ENCODE measurements at regions not wholly inside any gene's neighbourhood (a gene's known extent, or its start where the extent isn't known, plus 50 kb on each side); places are given as distances from the start of the nearest gene placed in this dataset.

DNA sequence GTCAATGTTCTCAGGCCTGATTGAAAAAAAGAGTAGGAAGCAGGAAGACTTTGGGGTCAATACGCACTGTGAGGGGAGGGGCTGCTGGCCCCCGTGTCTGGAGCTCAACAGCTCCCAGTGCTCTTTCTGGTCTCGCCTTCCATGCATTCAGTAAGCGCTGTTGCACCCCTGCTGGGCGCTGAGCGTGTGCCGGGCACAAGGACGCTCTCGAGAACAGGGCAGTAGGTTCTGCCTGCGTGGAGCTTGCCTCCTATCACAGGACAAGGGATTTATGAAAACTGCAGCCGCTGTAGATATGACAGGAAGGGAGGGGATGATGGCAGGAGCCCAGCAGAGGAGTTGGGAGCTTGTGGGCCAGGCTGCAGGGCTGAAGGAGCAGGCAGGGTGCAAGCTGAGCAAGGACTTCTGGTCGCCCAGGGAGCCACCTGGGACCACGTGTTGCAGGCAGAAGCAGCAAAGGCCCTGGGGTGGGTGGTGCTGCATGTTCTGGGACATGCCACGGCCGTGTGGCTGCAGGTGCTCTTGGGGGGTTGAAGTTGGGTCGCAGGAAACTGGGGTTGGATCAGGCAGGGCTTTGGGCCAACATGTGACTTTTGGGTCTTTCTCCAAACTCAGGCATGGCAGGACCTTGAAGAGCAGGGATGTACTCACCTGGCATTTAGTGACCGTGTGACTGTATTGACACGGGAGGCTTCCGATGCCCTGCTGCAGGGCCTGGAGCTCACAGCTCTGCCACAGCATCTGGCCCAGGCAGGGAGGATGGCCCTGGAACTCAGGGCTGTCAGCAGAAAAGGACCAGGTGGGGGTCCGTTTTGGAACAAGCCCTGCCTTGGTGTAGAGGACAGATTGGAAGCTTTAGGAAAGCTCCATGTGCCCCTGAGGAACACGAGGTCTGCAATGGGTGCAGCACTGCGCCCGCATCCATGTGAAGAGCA lies 97.9 kb downstream of the CPZ start:
- dilution Hi-C loops (cut with MboI; ENCODE audit: extremely low pct_ligation_motif_present, low sequenced_read_pairs): no loop called here
- POLR2A ChIA-PET: no interaction called here

More for the DNA sequence above, 97.9 kb downstream of the CPZ start:
- BruUV-seq (replicated peaks): no TSS peak
- DNase-seq (ENCODE audit: low read depth, low spot score) (no peak), FAIRE-seq (no peak)
- Histone ChIP-seq H3K27me3 (ENCODE audit: control insufficient read depth in 2 of 2, insufficient read depth in 2 of 2, low read length in 2 of 2) (no peaks in the 10 kb centered on the region), H3K27ac (ENCODE audit: insufficient read depth, low read depth, low read length) (no peak overlapping the region), H3K4me1 (ENCODE audit: control insufficient read depth, extremely low read depth, insufficient read depth, low read length) (no peaks in the 10 kb centered on the region), H3K79me2 (ENCODE audit: control insufficient read depth, insufficient read depth, low read length) (no peaks in the 10 kb centered on the region), H3K9me1 (replicated peaks; ENCODE audit: control insufficient read depth, extremely low read depth, insufficient read depth, low read length) (no peaks in the 10 kb centered on the region), H3K4me3 (replicated peaks in 1 of 3; ENCODE audit: insufficient read depth in 1 of 3, low read depth in 1 of 3, low read length in 3 of 3) (no peak overlapping the region), H3K4me2 (ENCODE audit: insufficient read depth, low read length) (no peak overlapping the region), H3K36me3 (ENCODE audit: control insufficient read depth in 2 of 2, extremely low read depth in 1 of 2, insufficient read depth in 2 of 2, low read length in 2 of 2) (no peaks in the 10 kb centered on the region), H2AFZ (ENCODE audit: low read depth, low read length) (no peak overlapping the region), H3K9ac (replicated peaks; ENCODE audit: extremely low read depth, insufficient read depth, low read length) (no peak overlapping the region), H3K9me3 (replicated peaks; ENCODE audit: control insufficient read depth, insufficient read depth, low read length) (no peaks in the 10 kb centered on the region), H4K20me1 (replicated peaks; ENCODE audit: control insufficient read depth, extremely low read depth, insufficient read depth, low read length) (no peaks in the 10 kb centered on the region)
- CTCF ChIA-PET: interaction anchor here (1.1 kb wide), 1 partner anchor 227 kb away, joined by 3 read pairs; no protein-coding TSS in a partner anchor
- intact Hi-C loops (cut with micrococcal nuclease): no loop called here
- no peak for TF ChIP-seq GATA2 (IDR thresholded peaks at IDR 0.05; ENCODE audit: insufficient read depth, insufficient read length, low read depth, low read length)
- no peak for TF ChIP-seq MYC (IDR thresholded peaks at IDR 0.05; ENCODE audit: low read depth, low read length)
- TF ChIP-seq JUN (IDR thresholded peaks at IDR 0.05; ENCODE audit: borderline replicate concordance, insufficient read depth, insufficient read length, low read depth): no peak
- no peak for TF ChIP-seq EZH2 (IDR thresholded peaks at IDR 0.05; ENCODE audit: borderline replicate concordance, low read depth, low read length, severe bottlenecking)
- TF ChIP-seq, protein P1, sequence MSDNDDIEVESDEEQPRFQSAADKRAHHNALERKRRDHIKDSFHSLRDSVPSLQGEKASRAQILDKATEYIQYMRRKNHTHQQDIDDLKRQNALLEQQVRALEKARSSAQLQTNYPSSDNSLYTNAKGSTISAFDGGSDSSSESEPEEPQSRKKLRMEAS (IDR thresholded peaks at IDR 0.05; ENCODE audit: insufficient read depth, insufficient read length): no peak
- no peak for TF ChIP-seq POLR2AphosphoS5 (IDR thresholded peaks at IDR 0.05; ENCODE audit: insufficient read depth, low read depth, low read length)
- TF ChIP-seq, protein P2, sequence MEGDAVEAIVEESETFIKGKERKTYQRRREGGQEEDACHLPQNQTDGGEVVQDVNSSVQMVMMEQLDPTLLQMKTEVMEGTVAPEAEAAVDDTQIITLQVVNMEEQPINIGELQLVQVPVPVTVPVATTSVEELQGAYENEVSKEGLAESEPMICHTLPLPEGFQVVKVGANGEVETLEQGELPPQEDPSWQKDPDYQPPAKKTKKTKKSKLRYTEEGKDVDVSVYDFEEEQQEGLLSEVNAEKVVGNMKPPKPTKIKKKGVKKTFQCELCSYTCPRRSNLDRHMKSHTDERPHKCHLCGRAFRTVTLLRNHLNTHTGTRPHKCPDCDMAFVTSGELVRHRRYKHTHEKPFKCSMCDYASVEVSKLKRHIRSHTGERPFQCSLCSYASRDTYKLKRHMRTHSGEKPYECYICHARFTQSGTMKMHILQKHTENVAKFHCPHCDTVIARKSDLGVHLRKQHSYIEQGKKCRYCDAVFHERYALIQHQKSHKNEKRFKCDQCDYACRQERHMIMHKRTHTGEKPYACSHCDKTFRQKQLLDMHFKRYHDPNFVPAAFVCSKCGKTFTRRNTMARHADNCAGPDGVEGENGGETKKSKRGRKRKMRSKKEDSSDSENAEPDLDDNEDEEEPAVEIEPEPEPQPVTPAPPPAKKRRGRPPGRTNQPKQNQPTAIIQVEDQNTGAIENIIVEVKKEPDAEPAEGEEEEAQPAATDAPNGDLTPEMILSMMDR (IDR thresholded peaks at IDR 0.05; ENCODE audit: extremely low read depth in 1 of 2, insufficient read depth in 1 of 2, low read depth in 1 of 2, low read length in 2 of 2): no peak
- TF ChIP-seq FOS (IDR thresholded peaks at IDR 0.05; ENCODE audit: borderline replicate concordance, insufficient read depth, low read length): no peak
- no peak for TF ChIP-seq POLR2A (IDR thresholded peaks at IDR 0.05; ENCODE audit: low read depth, low read length)
